Testis (tissue), 2 donors: ENCODE measurements at regions not wholly inside any gene's neighbourhood (a gene's known extent, or its start where the extent isn't known, plus 50 kb on each side); places are given as distances from the start of the nearest gene placed in this dataset.

Source experiments
- POLR2A ChIP-seq: fragments of 450-650 bp; IDR thresholded peaks from one replicate; pipeline ENCODE4 v1.6.1; 2017; ENCODE audit warnings: antibody characterized with exemption, mild to moderate bottlenecking, moderate library complexity
- TF ChIP-seq, protein P1 (sequence below), 3 experiments: fragments of 450-650 bp in 2 of 3; fragments of 200-600 bp in 1 of 3; sonication (generic) in 1 of 3; IDR thresholded peaks; one replicate each; pipeline ENCODE4 v1.5.1; 2016 to 2019; ENCODE audit warnings: antibody characterized with exemption in 3 of 3, mild to moderate bottlenecking in 2 of 3, moderate library complexity in 1 of 3

DNA sequence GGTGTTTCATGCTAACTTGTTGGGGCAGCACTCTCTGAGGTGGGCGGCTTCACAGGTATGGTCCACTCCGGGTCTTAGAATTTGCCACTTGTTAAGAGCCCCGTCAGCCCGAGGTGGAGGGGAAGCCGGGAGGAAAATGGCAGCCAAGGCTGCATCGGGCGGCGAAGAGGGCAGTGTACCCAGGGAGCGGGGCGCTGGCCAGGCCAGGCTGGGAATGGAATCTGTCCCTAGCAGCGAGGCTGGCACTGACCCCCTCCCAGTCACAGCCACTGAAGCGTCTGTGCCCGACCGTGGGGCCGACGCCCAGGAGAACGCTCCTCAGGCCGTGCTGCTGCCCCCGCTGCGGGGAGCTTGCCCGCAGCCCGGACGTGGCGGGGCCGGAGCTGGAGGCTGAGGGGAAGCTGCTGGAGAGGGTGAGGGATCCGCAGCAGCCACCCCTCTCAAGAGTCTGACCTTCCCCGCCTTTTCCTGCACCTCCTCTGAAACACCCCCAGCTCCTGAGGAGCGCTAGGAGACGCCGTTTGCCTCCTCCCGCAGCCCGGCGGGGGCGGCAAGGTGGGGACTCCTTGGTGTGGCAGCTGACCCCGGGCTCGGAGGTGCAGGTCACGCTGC is 313.8 kb upstream of the SPRY2 start:
- TF ChIP-seq, protein P1, sequence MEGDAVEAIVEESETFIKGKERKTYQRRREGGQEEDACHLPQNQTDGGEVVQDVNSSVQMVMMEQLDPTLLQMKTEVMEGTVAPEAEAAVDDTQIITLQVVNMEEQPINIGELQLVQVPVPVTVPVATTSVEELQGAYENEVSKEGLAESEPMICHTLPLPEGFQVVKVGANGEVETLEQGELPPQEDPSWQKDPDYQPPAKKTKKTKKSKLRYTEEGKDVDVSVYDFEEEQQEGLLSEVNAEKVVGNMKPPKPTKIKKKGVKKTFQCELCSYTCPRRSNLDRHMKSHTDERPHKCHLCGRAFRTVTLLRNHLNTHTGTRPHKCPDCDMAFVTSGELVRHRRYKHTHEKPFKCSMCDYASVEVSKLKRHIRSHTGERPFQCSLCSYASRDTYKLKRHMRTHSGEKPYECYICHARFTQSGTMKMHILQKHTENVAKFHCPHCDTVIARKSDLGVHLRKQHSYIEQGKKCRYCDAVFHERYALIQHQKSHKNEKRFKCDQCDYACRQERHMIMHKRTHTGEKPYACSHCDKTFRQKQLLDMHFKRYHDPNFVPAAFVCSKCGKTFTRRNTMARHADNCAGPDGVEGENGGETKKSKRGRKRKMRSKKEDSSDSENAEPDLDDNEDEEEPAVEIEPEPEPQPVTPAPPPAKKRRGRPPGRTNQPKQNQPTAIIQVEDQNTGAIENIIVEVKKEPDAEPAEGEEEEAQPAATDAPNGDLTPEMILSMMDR (IDR thresholded peaks at IDR 0.05) = no peak
- no peak for TF ChIP-seq POLR2A
